ENCODE measurements at regions not wholly inside any gene's neighbourhood (a gene's known extent, or its start where the extent isn't known, plus 50 kb on each side); places are given as distances from the start of the nearest gene placed in this dataset.
"Not testable (repeated sequence)": the region's sequence is repeated elsewhere in the genome, so short reads cannot be mapped to it uniquely, and the experiment has no call there.

GRCh38 chr3:176078906-176079305 is 1118.4 kb downstream of the TBL1XR1 start:
- no peak for DNase-seq

GRCh38 chr3:176075491-176075890 is 1121.8 kb downstream of the TBL1XR1 start:
- DNase-seq: no peak

- DNase-seq: no peak
Measured at GRCh38 chr3:176075046-176075445, 1122.2 kb downstream of the TBL1XR1 start.

- DNase-seq: no peak
Measured at GRCh38 chr3:176074096-176074495, 1123.2 kb downstream of the TBL1XR1 start.

- no peak for DNase-seq
Measured at GRCh38 chr3:176071943-176072342, 1125.3 kb downstream of the TBL1XR1 start.

GRCh38 chr3:176068750-176069149 is 1128.5 kb downstream of the TBL1XR1 start:
- DNase-seq: no peak

- no peak for DNase-seq
Measured at GRCh38 chr3:176058856-176059255, 1138.4 kb downstream of the TBL1XR1 start.

GRCh38 chr3:176055836-176056235 is 1141.4 kb downstream of the TBL1XR1 start:
- no peak for DNase-seq

GRCh38 chr3:176051766-176052165 is 1145.5 kb downstream of the TBL1XR1 start:
- DNase-seq: no peak

GRCh38 chr3:176046703-176047102 is 1150.6 kb downstream of the TBL1XR1 start:
- DNase-seq: no peak

GRCh38 chr3:176041812-176042211 is 1155.5 kb downstream of the TBL1XR1 start:
- DNase-seq: no peak

GRCh38 chr3:176041185-176041584 is 1156.1 kb downstream of the TBL1XR1 start:
- DNase-seq: no peak

GRCh38 chr3:176037636-176038035 is 1159.6 kb downstream of the TBL1XR1 start:
- no peak for DNase-seq

- DNase-seq: no peak
Measured at GRCh38 chr3:176032043-176032442, 1165.2 kb downstream of the TBL1XR1 start.

GRCh38 chr3:176016203-176016602 is 1157.1 kb downstream of the NAALADL2 start:
- not testable (repeated sequence) for DNase-seq

- DNase-seq: not testable (repeated sequence)
Measured at GRCh38 chr3:176015228-176015627, 1156.1 kb downstream of the NAALADL2 start.

GRCh38 chr3:176009256-176009655 is 1150.1 kb downstream of the NAALADL2 start:
- DNase-seq: no peak

GRCh38 chr3:176005564-176005963 is 1146.4 kb downstream of the NAALADL2 start:
- DNase-seq: no peak

- DNase-seq: no peak
Measured at GRCh38 chr3:175989161-175989560, 1130.0 kb downstream of the NAALADL2 start.

GRCh38 chr3:175988401-175988800 is 1129.3 kb downstream of the NAALADL2 start:
- DNase-seq: no peak

GRCh38 chr3:175985781-175986180 is 1126.6 kb downstream of the NAALADL2 start:
- no peak for DNase-seq

- no peak for DNase-seq
Measured at GRCh38 chr3:175983379-175983778, 1124.2 kb downstream of the NAALADL2 start.

GRCh38 chr3:175980486-175981090 is 1121.5 kb downstream of the NAALADL2 start:
- DNase-seq: no peak
